RPMI8226 (cell line): ENCODE measurements at regions not wholly inside any gene's neighbourhood (a gene's known extent, or its start where the extent isn't known, plus 50 kb on each side); places are given as distances from the start of the nearest gene placed in this dataset.

ENCODE experiments used
- DNase-seq: peaks from one replicate; pipeline ENCODE4 v3.0.0-alpha.2; 2015

DNA sequence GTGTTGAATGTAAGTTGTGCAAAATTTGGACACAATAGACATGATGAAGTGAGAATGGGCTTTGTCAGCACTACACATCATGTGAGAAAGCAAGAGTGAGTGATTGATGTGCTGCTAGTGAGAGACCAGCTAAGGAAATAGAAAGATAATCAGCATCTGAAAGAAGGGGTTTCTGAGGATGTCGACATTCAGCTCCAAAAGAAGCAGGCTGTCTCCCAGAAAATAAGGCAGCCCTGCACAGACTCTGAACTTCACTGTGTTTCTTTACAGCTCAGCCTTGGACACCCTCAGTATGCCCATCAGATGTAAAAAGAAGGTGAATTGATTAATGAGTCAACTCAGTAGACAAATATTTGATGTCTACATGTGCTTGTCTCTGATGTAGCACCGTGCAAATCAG lies 80.8 kb upstream of the ADCY2 start:
- no peak for DNase-seq

DNA sequence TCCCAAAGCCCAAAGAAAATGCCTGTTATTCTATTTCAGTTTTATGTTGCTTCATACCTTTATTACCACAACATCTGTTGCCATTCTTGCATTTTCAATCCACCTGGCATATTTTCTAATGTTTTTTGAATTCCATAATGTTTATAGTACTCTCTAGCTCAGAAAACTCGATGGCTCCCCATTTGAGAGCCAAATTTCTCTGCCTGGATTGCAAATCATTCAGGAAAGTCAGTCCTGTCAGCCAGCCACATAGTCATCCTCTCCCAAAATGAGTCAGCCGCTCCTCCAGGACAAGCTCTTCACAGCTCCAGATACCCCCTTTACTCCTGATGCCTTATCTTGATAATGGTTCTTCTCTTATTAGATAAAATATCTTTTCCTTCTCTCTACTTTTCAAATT lies 78.2 kb upstream of the ADCY2 start:
- no peak for DNase-seq

GRCh38 chr5:7320701-7321301 lies 75.1 kb upstream of the ADCY2 start:
- DNase-seq, result no peak

DNA sequence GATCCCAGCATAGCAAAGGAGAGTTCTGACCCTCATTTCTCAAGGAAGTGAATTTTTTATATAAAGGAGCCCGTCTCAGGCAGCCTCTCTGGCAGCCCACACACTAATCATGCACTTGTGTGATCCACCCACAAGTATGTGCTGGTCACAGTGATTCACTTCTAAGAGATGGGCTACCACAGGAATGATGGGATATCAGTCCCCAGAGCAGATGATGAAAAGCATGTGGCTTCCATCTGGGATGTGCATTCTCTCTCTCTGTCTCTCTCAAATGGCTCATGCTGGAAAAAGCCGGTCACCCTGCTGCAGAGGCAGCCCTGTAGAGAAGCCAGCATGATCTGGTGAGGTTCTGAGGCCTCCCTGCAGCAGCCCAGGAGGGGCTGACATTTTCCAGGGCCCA lies 74.2 kb upstream of the ADCY2 start:
- no peak for DNase-seq

GRCh38 chr5:7324919-7325318 lies 71.0 kb upstream of the ADCY2 start:
- no peak for DNase-seq

GRCh38 chr5:7325975-7326913 lies 69.7 kb upstream of the ADCY2 start:
- DNase-seq, result no peak

GRCh38 chr5:7329141-7329540 lies 66.8 kb upstream of the ADCY2 start:
- DNase-seq, result no peak

DNA sequence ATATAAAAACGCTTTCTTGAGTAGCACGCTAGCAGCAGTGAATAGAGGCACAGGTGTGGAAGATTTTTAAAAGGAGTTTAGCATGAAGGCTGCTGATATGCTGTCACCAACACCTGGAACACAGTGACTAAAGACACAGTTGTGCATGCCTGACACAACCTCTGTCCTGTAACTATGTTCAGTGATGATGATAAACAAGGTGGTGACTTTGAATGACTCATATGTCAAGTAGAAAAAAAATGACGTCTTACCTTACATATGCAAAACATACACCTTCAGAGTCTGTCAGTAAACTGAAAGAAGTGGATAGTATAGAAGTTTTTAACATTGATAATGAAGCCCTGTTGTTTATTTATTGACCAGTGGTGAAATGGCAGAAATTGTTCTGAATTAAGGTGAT lies 66.2 kb upstream of the ADCY2 start:
- DNase-seq, result no peak

DNA sequence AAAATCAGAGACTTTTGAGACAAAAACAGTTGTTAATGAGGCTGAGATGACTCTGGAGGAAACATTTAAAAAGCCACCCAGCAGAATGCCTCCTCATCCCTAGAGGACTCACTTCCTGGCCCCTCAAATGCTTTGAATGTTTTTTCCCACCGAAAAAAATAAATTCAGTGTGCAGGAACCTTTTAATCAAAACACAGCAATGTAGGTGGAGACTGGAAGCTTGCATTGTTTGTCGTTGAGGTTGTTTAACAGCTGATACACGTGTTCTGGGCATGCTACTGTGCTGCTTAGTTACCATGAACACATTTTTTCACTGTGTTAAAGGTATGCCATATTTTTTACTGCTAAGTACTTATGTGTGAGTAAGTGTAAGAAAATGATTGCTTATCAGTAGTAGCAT lies 65.7 kb upstream of the ADCY2 start:
- DNase-seq, result no peak

DNA sequence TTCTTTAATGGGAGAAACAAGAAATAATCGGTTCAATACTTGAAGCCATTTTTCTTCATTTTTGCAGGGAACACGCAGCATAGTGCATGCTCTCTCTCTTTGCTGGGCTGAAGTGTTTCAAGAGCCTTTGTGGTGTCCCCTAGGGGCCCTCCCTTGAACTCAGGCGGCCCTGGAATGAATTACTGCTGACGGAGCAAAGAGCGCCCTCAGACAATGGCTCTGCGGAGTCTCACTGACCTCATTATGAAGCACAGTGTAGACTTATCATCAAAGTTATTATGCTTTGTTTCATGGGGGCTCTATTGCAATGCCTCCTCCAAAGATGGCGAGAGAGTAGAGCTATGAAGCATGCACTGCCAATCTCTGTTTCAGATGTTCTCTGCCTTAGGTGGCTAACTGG lies 64.8 kb upstream of the ADCY2 start:
- no peak for DNase-seq
